Daoy (cell line): ENCODE measurements at regions not wholly inside any gene's neighbourhood (a gene's known extent, or its start where the extent isn't known, plus 50 kb on each side); places are given as distances from the start of the nearest gene placed in this dataset.
"Not testable (repeated sequence)": the region's sequence is repeated elsewhere in the genome, so short reads cannot be mapped to it uniquely, and the experiment has no call there.

Source experiments
- DNase-seq: peaks from one replicate; pipeline ENCODE4 v3.0.0-alpha.2; 2015; ENCODE audit warnings: low read depth

DNA sequence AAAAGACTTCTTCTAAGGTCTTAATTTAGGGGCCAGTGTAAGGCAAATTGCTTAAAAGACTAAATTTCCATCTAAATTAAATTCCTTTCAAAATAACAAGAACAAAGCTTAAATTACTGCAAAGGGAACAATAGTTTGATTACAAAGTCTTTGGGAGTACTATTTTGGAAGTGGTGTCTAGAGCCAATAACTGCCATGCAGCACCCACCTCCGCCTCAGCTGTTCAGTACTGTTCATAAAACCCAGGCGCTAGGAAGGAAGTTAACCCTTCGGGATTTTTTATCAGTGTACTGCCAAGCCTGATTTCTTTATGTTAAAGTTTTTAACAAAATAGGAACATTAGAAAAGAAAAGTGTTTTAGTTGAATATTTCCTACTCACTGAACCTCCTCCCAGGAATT, 210.1 kb downstream of the LIG4 start:
- DNase-seq: no peak

DNA sequence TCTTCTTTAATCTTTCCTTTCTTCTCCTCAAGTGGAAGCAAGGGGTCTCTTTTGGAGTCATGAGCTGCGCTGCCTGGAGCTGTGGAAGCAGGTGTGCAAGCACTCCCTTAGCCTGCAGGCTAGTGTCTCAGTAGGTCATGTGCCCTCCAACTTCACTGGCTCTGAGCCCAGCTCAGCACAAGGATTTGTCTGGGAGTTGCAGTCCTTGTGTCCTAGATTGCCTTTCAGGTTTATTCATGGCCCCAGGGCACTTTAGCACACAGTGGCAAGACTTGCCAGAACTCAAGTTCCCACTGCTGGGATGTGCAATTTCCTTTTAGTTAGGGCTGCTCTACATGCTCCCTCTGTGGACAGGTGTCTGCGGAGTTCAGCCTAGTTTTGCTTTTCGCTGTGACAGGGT, 211.7 kb downstream of the LIG4 start:
- no peak for DNase-seq

DNA sequence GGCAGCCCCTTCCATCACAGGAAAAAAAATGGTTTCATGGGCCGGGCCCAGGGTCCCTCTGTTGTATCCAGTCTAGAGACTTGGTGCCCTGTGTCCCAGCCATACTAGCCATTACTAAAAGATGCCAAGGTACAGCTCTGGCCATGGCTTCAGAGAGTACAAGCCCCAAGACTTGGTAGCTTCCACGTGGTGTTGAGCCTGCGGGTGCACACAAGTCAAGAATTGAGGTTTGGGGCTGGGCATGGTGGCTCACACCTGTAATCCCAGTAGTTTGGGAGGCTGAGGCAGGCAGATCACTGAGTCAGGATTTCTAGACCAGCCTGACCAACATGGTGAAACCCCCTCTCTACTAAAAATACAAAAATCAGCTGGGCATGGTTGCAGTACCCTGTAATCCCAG, 214.3 kb downstream of the LIG4 start:
- DNase-seq: no peak

DNA sequence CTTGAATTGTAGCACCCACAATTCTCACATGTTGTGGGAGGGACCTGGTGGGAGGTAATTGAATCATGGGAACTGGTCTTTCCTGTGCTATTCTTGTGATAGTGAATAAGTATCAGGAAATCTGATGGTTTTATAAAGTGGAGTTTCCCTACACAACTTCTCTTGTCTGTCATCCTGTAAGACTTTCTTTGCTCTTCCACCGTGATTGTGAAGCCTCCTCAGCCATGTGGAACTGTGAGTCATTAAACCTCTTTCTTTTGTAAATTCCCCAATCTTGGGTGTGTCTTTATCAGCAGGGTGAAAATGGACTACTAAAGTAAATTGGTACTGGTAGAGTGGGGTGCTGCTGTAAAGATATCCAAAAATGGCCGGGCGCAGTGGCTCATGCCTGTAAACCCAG, 215.6 kb downstream of the LIG4 start:
- no peak for DNase-seq

DNA sequence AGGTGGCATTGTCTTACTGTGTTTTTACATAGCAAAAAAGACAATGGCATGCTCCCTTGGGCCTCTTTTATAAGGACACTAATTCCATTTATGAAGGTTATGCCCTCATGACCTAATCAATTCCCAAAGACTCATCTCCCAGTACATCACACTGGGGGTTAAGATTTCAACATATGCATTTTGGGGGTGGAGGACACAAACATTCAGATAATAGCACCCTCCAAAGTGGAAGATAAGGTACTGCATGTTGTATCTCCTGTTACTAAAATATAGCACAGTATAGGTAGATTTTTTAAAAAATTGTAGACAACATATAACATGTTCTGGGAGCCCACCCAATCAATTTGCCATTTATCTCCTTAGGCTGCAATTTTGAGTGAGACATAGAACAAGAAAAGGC, 221.2 kb downstream of the LIG4 start:
- no peak for DNase-seq

DNA sequence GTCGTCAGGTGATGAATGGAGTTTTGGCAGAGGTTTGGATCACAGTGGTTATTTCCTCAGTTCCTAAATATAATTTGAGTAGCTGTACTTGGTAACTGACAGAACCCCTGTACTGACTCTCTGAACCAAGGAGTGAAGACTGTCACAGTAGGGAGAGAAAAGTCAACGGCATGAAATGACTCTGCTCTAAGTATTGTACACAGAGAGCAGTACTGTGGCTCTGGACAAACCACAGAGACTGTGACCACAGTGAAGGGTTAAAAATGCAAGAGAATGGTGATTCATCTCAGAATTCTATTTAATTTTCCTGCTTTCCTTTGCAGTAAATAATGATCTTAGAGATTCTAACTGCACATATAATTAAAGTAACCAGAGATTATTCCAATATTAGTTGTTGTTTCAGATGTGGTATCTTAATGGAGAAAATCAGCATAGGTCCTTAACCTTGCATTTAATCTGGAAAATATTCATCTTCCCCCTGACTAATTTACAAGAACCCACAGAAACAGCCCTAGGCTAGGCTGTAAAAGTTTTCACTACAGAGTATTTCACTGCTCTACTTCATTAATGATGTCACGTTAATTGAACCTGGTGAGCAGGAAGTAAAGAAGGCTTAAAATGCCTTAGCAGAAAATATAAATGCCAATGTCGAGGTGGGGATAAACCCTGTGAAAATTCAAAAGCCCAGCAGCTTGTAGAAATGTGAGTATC, 221.9 kb downstream of the LIG4 start:
- peak; percentile 12 for DNase-seq

DNA sequence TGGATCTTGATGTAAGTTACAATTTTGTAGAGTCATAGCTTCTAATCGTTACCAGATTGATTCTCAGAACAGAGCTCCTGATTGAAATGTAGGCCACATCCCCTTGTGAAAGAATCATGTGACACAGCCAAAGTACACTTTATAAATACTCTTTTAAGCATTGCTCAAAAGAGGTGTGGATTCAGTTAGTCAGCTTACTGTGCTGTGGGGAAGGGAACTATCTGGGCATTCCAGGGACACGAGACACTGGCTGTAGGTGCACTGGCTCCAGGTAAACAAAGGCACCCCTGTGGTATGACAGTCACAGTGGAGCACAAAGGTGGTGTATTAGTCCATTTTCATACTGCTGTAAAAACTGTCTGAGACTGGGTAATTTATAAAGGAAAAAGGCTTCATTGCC, 222.8 kb downstream of the LIG4 start:
- no peak for DNase-seq

DNA sequence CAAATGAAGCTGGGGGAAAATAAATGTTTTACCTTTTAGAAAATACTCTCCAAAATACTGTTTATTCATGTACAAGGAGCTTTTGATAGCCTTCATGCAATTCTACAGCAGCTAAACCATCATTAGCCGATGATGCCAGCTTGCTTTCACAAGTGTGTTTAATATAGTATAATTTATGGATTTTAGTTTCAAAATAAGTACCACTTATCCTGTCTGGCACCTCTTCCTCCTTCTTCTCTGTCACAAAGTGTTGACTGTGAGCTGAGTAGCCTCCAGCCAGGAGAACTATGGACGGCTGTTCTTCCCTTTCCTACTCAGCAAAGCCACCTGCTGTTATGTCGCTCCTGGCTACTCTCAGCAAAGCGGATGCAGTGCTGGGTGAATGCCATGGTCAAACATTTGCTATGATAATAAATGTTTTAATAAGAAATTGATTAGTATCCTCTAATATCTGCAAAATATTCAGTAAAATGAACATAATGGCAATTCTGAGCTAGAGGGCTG, 238.2 kb downstream of the LIG4 start:
- no peak for DNase-seq

DNA sequence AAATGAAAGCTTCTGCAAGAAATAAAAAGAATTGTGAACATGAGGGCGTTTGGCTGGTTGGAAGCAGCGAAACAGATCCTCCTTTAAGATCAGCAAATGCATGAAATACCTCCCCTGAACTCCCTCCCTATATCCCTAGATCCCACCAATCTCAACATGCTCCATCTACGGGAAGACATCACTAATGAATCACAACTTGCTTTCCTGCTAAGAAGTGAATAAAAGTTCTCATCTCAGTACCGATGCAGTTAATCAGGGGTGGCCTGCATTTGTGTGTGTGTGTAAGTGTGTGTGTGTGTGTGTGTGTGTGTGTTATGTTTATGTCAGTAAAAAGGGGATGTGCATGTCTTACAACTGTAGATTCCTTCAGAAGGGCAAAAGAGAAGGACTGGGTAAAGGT, 238.7 kb downstream of the LIG4 start:
- DNase-seq: no peak

DNA sequence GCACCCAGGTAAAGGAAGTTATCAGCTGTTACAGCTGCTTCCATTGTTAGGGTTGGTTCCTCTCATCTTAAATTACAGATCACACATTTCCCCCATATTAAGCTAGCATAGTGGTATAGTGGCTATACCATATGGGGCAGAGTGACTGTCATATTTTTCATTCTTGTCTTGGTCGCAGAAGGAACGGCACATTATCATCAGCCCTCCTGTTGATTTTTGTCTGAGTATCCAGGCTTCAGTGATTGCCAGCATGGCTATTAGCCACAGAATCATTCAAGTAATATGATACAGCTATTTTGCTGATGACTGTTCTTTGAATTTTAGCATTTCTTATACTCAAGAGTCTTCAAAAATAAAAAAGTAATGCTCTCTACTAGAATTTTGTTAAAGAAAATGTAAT, 240.9 kb downstream of the LIG4 start:
- no peak for DNase-seq

DNA sequence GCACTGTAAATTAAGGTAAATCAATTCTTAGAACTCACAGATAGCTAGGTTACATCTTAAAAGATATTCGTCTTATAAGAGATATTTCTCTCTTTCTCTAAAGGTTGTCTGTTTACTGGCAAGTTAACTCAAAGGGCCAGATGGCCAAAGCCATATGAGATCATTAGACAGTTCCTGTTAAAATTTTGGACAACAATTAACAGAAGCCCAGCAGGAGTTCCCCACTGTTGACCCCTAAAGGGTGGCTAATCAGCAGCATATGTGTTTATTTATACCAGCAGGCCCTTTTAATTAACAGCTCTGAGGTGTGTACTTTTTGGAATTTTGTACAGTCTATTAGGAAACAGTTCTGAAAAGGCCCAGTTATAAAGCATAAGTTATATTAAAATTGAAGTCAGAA, 245.8 kb downstream of the LIG4 start:
- DNase-seq: no peak

DNA sequence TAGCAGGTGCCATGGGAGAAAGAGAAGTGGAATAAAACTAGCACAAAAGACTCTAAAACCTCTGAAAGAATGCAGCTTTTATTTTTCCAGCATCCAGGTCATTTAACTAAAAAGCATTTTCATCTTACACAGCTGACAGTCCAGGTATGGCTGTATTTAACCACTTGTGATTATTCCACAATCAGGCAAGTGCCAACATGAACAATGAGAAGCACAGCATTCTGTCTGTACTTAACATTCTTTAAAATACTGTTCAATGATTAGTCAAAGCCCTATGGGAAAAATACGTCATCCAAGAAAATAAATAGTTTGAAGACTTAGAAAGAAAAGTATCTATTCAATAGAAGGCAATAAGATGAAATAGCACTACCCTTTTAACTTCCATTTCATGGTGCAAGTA, 246.9 kb downstream of the LIG4 start:
- DNase-seq: no peak

DNA sequence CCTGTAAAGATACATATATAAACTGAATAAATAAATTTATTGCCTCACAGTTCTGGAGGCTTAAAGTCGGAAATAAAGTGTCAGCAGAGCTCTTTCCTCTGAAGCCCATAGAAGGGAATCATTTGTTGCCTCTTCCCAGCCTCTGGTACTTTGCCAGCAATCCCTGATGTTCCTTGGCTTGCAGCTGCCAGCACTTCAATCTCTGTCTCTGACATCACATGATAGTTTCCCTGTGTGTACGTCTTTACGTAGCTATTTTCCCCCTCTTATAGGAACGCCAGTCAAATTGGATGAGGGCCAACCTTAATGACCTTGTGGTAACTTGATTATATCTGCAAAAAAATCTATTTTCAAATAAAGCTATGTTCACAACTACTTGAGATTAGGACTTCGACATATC, 250.9 kb downstream of the LIG4 start:
- no peak for DNase-seq

DNA sequence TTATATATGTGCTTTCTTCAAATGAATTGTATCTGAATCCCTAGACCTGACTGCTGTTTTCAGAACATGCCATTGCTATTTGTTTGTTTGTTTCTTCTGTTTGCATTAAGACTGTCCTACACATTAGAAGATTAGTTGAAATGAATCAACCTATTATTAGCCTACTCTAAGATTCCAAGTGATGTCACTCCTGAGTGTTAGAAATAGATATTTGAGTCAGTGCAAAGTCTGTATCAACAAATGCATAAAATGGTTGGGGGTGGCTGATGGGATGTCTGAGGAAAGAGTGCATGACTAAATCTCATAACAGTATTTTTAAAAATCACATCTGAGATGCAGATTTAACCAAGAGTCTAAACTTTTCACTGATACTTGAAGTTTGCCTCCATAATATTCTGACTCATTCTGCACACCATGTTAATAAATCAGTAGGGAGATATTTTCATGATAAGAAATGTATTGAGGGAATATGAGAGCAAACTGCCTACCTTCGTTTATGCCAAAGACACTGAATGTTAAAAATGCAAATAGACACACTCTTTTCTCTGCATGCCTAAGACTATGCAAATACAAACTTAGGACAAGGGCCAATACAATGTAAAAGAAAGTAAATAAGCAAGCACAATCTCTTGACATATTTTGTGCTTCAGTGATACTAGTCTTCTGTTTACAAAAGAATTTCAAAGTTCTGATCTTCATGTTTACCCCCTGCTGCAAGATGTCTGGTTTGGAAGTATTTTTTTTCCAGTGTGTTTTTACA, 253.3 kb downstream of the LIG4 start:
- DNase-seq: no peak

DNA sequence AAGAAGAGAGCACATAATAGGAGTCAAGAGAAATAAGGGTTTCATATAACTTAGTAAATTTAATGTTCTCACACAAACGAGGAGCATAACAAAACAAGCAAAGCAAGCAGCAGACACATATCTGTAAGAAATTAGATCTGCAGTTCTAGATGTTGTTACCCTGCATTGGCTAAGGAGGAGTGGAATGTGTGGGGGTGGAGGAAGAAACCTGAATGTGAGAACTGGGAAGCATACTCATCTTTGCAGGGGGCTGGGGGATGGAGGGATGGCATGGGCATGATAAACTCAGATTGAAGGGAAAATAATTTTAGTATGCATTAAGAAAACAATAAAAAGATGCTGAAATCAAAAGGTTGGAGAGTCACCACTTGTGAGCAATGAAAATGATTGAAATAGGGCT, 255.0 kb downstream of the LIG4 start:
- no peak for DNase-seq

DNA sequence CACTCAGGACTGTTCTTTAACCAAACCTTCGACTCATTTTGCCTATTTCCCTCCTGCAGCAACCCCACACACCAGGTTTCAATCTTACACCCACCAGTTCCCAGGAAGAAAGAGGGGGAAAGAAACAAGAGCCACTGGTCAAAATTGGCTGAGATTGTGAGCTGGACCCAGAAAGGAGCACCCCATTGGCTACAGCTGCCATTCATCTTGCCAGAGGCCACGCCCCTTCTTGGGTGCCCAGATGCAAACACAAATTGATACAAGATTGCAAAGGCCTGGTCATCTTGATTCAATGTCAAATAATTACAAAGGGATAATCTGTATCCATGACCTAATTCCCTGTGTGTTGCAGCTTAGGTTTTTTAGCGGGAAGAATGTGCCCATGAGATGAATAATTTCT, 258.4 kb downstream of the LIG4 start:
- DNase-seq: no peak

DNA sequence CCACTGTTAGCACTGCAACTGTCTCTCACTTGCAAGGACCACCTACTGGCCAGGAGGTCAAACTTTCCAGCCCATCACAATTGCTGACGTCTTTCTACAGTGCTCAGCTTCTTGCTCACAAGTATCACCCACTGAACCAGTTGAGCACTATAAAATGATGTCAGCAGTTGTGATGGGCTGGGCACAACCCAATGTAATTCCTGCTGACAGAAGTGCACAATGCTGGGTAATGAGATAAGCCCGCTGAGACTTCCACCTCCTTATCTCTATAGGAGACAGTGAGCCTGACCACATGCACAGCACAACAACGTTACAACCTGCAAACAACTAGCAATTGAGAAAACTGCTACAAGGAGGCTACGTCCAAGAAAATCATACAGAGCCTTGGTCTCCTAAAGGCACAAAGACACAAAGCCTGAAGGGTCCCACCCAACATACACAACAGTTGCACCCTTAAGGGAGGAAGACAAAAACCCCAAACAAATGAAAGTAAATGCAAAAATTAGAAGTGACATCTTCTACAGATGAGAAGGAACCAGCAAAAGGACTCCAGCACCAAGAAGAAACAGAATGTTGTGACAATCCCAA, 273.2 kb downstream of the LIG4 start:
- no peak for DNase-seq

DNA sequence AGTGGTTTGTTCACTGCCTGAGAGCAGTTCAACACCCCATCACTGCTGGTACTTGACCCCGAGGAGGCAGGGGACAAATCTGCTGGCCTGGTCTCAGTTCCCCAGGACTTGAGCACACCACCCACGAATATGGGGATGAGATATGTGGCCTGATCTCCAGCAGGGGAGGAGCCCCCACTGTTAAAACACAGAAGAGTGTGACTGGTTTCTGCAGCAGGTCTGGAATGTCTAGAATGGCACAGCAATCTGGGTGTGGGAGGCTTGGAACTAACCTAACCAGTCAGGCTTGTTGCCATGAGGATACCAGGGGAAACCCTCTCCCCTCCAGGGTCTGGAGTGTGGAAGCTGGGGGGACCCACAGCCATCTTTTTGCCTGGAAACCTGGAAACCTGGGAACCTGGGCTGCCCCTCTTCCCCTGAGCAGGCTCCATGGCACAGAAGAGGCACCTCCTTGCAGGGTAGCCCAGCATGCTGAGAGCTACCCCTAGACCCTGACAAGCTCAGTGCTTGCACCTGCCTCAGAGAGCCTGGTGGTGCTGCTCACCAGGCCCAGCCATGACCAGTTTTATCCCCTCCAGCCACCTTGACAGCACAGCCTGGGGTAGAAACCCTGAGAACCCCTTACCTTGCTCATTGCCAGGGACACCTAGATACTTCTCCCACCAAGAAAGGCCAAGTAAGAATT, 273.8 kb downstream of the LIG4 start:
- DNase-seq: no peak

DNA sequence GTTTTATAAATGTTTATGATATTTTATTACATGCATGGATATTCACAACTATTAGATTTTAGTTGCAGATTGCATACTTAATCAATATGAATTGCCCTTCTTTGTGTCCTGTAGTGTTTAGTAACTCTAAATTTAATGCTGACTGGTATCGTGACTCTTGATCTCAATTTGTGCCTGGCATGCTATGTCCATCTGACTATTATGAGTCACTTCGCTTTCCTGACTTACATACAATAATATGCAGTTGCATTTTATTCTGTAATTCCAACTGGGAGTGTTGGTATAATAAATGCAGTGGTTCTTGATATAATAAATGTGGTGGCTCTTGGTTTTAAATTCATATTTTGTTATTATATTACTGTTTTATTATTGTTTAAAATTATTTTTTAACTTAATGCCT, 277.5 kb downstream of the LIG4 start:
- peak; percentile 10 for DNase-seq

DNA sequence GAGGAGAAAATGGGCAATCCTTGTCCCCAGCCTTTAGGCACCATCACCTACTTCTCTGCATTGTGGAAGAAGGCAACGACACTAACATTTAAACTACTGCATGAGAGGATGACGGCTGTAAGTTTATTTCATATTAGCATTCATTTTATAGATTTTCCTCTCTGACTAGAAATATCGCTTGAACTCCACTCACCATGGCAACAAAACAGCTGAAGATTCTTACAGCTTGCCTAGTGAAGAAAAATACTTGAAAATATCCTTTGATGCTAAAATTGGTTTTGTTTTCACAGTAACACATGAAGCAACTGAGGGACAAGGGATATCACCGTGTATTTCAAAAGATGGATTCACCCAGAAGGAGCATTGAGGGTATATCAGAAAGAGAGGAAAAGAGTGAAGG, 284.3 kb downstream of the LIG4 start:
- DNase-seq: no peak

DNA sequence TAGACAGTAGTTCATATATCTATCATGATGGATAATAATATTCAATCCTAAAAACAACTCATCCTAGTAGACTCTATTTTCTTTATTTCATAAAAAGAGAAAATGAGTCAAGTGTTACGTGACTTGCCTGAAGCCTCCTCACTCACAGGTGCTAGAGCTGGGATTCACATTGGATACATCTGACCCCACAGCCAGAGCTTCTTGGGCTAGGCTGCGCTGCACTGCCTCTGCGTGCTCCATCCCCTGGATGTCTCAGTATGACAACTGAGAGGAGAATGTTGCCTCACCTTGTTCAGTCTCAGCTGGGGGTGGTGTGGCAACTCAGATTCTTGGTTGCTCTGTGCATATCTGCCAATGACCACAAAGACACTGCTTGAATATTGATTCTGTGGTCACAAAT, 286.6 kb downstream of the LIG4 start:
- no peak for DNase-seq

DNA sequence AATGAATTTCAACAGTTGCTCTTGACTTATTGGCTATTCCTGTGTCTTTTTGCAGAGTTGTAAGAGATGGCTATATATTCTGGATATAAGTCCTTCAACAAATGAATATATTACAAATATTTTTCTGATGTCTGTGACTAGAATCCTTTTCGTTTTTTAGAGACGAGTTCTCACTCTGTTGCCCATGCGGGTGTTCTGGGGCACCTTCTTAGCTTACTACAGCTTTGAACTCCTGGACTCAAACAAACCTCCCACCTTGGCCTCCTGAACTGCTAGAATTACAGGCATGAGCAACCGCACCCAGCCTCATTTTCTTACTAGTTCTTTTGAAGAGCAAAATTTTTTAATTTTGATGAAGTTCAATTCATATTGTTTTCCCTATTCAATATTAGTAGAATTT, 287.8 kb downstream of the LIG4 start:
- no peak for DNase-seq

DNA sequence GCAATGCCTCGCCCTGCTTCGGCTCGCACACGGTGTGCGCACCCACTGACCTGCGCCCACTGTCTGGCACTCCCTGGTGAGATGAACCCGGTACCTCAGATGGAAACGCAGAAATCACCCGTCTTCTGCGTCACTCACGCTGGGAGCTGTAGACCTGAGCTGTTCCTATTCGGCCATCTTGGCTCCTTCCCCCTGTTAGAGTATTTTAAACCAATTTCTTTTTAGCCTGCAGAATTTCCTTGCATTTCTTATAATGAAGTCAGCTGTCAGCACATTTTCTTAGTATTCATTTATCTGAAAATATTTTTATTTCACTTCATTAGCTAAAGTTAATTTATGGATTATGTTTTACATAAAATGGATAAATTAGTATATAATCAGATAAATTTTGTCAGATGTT, 288.8 kb downstream of the LIG4 start:
- DNase-seq: not testable (repeated sequence)
